Dendritic cell treated with granulocyte-macrophage colony-stimulating factor and Interleukin-4, amounts not matched to agents 40 ng/mL and 50 ng/mL, for 4 days (primary cell): ENCODE measurements at regions not wholly inside any gene's neighbourhood (a gene's known extent, or its start where the extent isn't known, plus 50 kb on each side); places are given as distances from the start of the nearest gene placed in this dataset.

Experiments used
- H3K27ac Mint-ChIP-seq: one replicate; pipeline ENCODE4 v1.8.0; 2022; ENCODE audit warnings: mild to moderate bottlenecking, mixed read lengths
- H3K27me3 Mint-ChIP-seq: one replicate; pipeline ENCODE4 v1.8.0; 2022; ENCODE audit warnings: mild to moderate bottlenecking, mixed read lengths
- H3K36me3 Mint-ChIP-seq: one replicate; pipeline ENCODE4 v1.8.0; 2022; ENCODE audit warnings: low read depth, mixed read lengths
- H3K4me1 Mint-ChIP-seq: one replicate; pipeline ENCODE4 v1.8.0; 2022; ENCODE audit warnings: low read depth, mixed read lengths
- H3K4me3 Mint-ChIP-seq: one replicate; pipeline ENCODE4 v1.8.0; 2022; ENCODE audit warnings: mild to moderate bottlenecking, moderate library complexity, mixed read lengths
- H3K9me3 Mint-ChIP-seq: one replicate; pipeline ENCODE4 v1.8.0; 2022; ENCODE audit warnings: mixed read lengths
- intact Hi-C: fragments of 100-400 bp; cut with micrococcal nuclease; formaldehyde crosslinking; loops from one replicate; pipeline ENCODE4 v1.15.0; 2022

DNA sequence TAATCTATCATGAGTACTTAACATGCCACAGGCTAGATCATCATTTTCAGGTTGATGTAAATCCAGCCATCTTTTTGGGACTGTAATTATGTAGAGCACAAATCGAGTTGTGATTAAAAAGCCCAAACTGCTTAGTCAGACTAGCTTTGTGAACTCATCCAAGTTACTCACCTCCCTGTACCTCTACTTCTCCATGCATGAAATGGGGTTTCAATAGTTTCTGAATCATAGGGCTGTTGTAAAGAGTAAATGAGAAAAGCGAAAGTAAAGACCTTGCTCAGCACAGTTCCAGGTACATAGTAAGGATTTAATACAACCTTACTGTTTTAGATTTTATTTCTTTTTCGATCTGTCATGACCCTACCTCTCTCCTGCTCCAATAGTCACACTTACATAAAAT, 85.6 kb upstream of the GAP43 start:
- intact Hi-C loops: no loop called here
- H3K27me3 Mint-ChIP-seq: no peaks in the 10 kb centered on the region
- peaks cover 3% of the 10 kb centered on the region for H3K9me3 Mint-ChIP-seq
- no peaks in the 10 kb centered on the region for H3K36me3 Mint-ChIP-seq
- no peak overlapping the region for H3K4me3 Mint-ChIP-seq
- H3K27ac Mint-ChIP-seq: no peak overlapping the region
- no peaks in the 10 kb centered on the region for H3K4me1 Mint-ChIP-seq

GRCh38 chr3:115547207-115547606, 76.1 kb upstream of the GAP43 start:
- intact Hi-C loops: no loop called here
- Mint-ChIP-seq H3K9me3 (no peaks in the 10 kb centered on the region), H3K4me3 (no peak overlapping the region), H3K27me3 (no peaks in the 10 kb centered on the region), H3K4me1 (no peaks in the 10 kb centered on the region), H3K27ac (no peak overlapping the region), H3K36me3 (no peaks in the 10 kb centered on the region)

DNA sequence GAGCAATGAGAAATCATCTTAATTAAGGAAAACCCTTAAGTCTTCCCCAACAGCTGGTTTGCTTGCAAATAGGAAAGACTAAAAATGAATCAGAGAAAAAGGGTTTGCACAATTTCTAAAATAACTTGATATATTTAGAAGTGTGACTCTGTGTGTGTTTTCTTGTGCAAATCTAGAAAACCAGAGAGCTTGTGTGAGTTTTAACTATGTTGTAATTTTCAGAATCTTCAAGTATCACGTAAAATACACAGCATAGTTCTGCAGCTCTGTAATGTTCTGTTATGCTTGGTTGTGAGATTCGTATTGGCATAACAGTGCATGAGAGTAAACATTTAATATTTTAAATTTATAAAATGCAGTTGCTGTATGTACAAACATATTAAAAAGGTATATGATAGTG, 74.7 kb upstream of the GAP43 start:
- H3K27ac Mint-ChIP-seq: no peak overlapping the region
- intact Hi-C loops: no loop called here
- no peak overlapping the region for H3K4me3 Mint-ChIP-seq
- no peaks in the 10 kb centered on the region for H3K9me3 Mint-ChIP-seq
- H3K27me3 Mint-ChIP-seq: no peaks in the 10 kb centered on the region
- H3K4me1 Mint-ChIP-seq: no peaks in the 10 kb centered on the region
- H3K36me3 Mint-ChIP-seq: no peaks in the 10 kb centered on the region

- Mint-ChIP-seq H3K4me3 (no peak overlapping the region), H3K4me1 (no peaks in the 10 kb centered on the region), H3K9me3 (no peaks in the 10 kb centered on the region), H3K27me3 (no peaks in the 10 kb centered on the region), H3K27ac (no peak overlapping the region), H3K36me3 (no peaks in the 10 kb centered on the region)
- intact Hi-C loops: no loop called here
Measured at GRCh38 chr3:115549071-115549470, 74.2 kb upstream of the GAP43 start.

- no peaks in the 10 kb centered on the region for H3K27me3 Mint-ChIP-seq
- no peak overlapping the region for H3K27ac Mint-ChIP-seq
- no peaks in the 10 kb centered on the region for H3K36me3 Mint-ChIP-seq
- H3K4me1 Mint-ChIP-seq: no peaks in the 10 kb centered on the region
- no peak overlapping the region for H3K4me3 Mint-ChIP-seq
- H3K9me3 Mint-ChIP-seq: no peaks in the 10 kb centered on the region
- intact Hi-C loops: no loop called here
Measured at GRCh38 chr3:115550285-115550761, 73.0 kb upstream of the GAP43 start.

DNA sequence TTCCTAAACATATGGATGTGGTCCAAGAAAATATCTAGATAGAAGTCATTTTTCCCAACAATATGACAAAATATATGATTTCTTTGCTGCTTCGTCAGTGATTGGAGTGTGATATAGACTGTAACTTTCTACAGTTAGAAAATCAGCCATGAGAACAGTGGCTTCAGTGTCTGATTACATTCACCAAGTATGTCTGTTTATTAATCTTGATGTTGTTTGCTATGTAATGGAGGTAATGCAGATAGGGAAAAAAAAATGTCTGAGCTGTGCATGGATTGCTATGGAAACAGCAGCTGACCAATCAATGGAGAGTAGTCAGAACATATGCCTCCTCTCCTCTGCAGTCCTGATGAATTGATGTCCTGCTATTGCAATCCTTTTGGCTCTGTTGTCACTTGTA, 72.3 kb upstream of the GAP43 start:
- Mint-ChIP-seq H3K9me3 (no peaks in the 10 kb centered on the region), H3K27me3 (no peaks in the 10 kb centered on the region), H3K27ac (no peak overlapping the region), H3K4me3 (no peak overlapping the region), H3K4me1 (no peaks in the 10 kb centered on the region), H3K36me3 (no peaks in the 10 kb centered on the region)
- intact Hi-C loops: no loop called here

DNA sequence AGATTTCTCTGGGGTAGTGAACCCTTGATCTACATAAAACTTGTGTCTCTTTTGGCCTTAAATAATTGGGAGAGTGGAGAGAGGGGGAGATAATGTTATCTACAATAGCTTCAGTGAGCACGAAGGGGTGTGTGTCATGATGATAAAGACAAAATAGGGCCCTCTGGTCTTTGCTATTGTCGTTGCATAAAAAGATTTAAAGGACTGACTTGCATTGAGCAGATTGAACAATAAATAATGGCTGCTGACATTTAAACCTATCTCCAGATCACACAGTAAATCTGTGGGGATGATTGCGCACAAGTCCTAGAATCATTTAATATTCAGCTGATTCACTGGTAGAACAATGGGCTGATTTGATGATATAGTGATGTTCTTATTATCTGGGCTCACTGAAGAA, 71.3 kb upstream of the GAP43 start:
- Mint-ChIP-seq H3K9me3 (no peaks in the 10 kb centered on the region), H3K4me3 (no peak overlapping the region), H3K27me3 (no peaks in the 10 kb centered on the region), H3K4me1 (no peaks in the 10 kb centered on the region), H3K27ac (no peak overlapping the region), H3K36me3 (no peaks in the 10 kb centered on the region)
- intact Hi-C loops: no loop called here

GRCh38 chr3:115553796-115554486, 69.4 kb upstream of the GAP43 start:
- Mint-ChIP-seq H3K27me3 (no peaks in the 10 kb centered on the region), H3K9me3 (no peaks in the 10 kb centered on the region), H3K27ac (no peak overlapping the region), H3K4me3 (no peak overlapping the region), H3K36me3 (no peaks in the 10 kb centered on the region), H3K4me1 (no peaks in the 10 kb centered on the region)
- intact Hi-C loops: no loop called here

DNA sequence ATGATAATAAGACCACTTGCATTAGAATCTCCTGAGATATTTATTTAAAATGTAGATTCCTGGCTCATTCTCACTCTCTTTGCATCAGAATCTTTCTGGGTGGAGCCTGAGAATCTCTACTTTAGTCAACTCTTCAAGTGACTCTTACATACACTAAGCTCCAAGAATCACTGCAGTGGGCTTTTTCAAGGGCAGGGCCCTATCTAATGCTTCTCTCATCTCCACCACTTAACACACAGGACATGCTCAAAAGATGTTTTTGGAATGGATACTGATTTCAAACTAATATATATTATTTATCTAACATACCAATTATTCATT, 68.9 kb upstream of the GAP43 start:
- Mint-ChIP-seq H3K27me3 (no peaks in the 10 kb centered on the region), H3K4me1 (no peaks in the 10 kb centered on the region), H3K27ac (no peak overlapping the region), H3K4me3 (no peak overlapping the region), H3K9me3 (no peaks in the 10 kb centered on the region), H3K36me3 (no peaks in the 10 kb centered on the region)
- intact Hi-C loops: no loop called here

DNA sequence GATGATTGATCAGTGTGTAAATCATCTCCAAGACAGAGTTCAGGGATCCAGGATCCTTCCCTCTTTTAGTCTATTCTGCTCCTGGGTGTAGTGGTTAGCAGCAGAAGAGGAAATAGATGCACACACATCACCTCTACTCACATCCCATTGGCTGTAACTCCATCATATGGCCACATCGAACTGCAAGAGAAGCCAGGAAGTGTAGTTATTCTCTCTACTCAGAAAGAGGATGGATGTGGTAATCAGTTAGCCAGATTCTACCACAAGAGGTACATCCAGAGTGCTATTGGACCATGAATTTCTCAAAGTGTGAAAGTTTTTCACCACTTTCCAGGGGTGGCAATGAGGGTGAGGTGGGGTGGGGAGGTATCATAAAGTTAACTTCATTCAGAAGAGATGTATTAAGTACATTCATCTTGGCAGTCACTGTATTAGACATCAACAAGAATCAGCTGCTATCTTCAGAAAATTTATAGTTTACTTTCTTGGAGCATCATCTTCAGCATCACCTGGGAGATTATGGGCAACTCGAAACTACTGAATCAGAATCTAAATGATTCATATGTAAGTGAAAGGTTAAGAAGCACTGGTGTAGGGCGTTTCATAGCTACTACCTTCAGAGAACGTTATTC, 60.6 kb upstream of the GAP43 start:
- Mint-ChIP-seq H3K27ac (no peak overlapping the region), H3K36me3 (no peaks in the 10 kb centered on the region), H3K27me3 (no peaks in the 10 kb centered on the region), H3K4me1 (no peaks in the 10 kb centered on the region), H3K4me3 (no peak overlapping the region), H3K9me3 (peaks cover 9% of the 10 kb centered on the region)
- intact Hi-C loops: no loop called here

DNA sequence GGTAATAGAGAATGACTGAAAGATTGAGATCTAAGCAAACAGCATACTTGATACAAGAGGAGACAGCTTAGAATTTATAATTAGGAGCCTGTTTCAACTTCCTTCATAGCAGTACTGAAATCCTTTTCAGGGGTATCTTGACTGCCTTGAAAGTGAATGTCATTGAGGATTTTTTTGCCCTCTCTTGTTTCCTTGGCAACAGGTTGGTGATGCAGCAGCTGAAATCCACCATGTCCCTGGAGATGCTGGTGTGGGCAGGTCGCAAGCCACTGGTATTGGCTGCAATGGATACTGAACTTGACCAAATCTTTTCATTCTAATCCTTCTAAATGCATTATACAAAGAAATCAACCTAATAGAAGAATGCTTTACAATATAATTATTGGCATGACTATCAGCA, 59.3 kb upstream of the GAP43 start:
- intact Hi-C loops: no loop called here

GRCh38 chr3:115571413-115571812, 51.9 kb upstream of the GAP43 start:
- no peak overlapping the region for H3K27ac Mint-ChIP-seq
- intact Hi-C loops: no loop called here
- no peaks in the 10 kb centered on the region for H3K36me3 Mint-ChIP-seq
- no peaks in the 10 kb centered on the region for H3K4me1 Mint-ChIP-seq
- H3K4me3 Mint-ChIP-seq: no peak overlapping the region
- peaks cover 22% of the 10 kb centered on the region for H3K9me3 Mint-ChIP-seq
- H3K27me3 Mint-ChIP-seq: no peaks in the 10 kb centered on the region

More for the DNA sequence above, 59.3 kb upstream of the GAP43 start:
- peaks cover 9% of the 10 kb centered on the region for H3K9me3 Mint-ChIP-seq
- no peaks in the 10 kb centered on the region for H3K4me1 Mint-ChIP-seq
- H3K27ac Mint-ChIP-seq: no peak overlapping the region
- no peak overlapping the region for H3K4me3 Mint-ChIP-seq
- H3K36me3 Mint-ChIP-seq: no peaks in the 10 kb centered on the region
- H3K27me3 Mint-ChIP-seq: no peaks in the 10 kb centered on the region
